NCI-H128 (cell line): ENCODE measurements at regions not wholly inside any gene's neighbourhood (a gene's known extent, or its start where the extent isn't known, plus 50 kb on each side); places are given as distances from the start of the nearest gene placed in this dataset.
"Not testable (repeated sequence)": the region's sequence is repeated elsewhere in the genome, so short reads cannot be mapped to it uniquely, and the experiment has no call there.

Experiments used
- DNase-seq: peaks from one replicate; lab custom pipeline; 2025; ENCODE audit not compliant: unreplicated experiment; lab: John Stamatoyannopoulos, UW

DNA sequence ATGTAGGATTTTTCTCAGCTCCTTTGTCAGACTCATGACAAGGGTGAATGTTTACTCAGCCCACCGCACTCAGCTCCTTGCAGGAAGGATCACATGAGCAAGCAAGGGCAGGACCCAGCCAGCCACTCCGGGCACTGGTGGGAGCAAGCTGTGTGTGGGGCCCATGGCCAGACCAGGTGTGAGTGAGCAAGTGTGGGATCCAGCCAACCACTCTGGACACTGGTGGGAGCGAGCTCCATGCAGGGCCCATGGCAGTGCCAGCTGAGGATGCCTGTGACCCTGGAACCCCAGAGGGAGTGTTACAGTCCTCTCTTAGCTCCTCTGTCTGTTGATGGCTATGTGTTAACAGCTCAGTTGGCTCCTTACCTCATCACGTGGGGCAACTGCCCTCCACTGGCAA lies 2750.6 kb downstream of the PCDH7 start:
- no peak for DNase-seq

DNA sequence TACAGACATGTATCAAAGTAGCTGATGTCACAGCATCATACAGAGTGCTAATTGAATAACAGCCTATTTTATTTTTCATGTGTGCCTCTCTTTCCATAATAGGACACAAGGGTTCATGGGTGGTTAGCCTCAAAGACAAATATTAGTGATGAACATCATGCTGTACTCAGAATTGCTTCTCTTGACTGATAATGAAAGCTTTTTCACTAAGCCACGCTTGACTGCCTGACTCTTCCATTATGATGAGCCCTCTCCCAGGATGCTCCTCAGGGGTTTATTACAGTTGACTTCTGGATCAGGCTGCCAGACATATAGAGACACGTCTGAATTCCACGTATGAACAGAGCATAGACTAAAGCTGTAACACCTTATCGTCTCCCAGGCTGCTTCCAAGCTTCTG lies 2757.5 kb downstream of the PCDH7 start:
- DNase-seq, result no peak

DNA sequence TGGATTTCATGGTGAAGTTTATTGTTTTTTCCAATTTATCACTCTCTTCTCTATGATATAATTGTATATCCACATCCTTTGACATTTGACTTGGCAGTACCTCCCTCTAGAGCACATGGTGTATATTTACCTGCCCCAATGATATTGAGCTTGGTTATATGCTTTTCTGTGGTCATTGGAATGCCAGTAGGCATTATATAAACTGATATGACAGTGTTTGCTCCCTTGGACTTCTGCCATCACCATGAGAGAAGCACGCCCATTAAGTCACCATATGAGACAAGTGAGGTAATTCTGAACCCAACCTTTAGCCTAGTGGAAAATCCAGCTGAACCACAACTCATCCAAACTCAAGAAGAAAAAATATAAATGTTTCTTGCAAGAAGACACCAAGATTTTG lies 2761.5 kb downstream of the ARAP2 start:
- DNase-seq, result no peak

DNA sequence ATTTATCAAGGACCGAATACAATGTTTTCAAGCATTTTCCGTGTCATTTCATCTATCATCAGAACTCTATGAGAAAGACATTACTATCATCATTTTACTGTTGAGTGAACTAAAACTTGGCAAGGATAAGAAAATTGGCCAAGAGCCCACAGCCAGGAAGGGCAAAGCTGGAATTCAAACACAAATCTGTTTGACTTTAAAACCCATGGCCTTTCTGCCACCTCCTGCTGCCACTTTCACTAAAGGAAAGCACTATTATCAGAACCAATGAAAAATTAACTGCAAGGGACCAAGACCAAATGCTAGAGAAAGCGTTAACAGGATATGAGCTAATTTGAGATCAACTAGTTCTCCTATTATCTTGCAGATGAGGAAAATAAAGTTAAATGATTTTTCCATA lies 2759.2 kb downstream of the ARAP2 start:
- no peak for DNase-seq

- no peak for DNase-seq
Measured at GRCh38 chr4:33493231-33493630, 2751.1 kb downstream of the ARAP2 start.

- no peak for DNase-seq
Measured at GRCh38 chr4:33494150-33494549, 2750.2 kb downstream of the ARAP2 start.

DNA sequence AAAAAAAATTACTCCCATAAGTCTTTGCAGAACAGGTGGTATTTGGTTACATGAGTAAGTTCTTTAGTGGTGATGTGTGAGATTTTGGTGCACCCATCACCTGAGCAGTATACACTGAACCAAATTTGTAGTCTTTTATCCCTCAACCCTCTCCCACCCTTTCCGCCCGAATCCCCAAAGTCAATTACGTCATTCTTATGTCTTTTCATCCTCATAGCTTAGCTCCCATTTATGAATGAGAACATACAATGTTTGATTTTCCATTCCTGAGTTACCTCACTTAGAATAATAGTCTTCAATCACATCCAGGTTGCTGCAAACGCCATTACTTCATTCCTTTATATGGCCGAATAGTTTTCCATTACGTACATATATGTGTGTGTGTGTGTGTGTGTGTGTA lies 2742.7 kb downstream of the ARAP2 start:
- not testable (repeated sequence) for DNase-seq

DNA sequence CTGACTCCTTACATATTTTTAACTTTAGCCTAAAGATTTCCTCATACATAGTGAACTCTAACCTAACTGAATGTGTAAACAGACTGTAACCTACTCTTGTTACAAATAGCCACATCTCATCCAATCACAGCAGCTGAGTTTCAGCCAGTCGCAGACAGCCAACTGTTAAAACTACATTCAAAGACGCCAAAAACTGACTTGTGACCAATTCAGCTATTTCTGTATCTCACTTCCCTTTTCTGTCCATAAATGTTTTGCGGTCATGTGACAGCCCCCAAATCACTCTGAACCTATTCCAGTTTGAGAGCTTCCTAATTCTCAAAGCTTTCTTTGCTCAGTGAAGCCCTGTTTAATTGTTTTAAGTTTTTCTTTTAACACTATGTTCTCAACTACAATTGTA lies 2731.9 kb downstream of the ARAP2 start:
- no peak for DNase-seq

GRCh38 chr4:33518856-33519255 lies 2725.5 kb downstream of the ARAP2 start:
- DNase-seq, result no peak

DNA sequence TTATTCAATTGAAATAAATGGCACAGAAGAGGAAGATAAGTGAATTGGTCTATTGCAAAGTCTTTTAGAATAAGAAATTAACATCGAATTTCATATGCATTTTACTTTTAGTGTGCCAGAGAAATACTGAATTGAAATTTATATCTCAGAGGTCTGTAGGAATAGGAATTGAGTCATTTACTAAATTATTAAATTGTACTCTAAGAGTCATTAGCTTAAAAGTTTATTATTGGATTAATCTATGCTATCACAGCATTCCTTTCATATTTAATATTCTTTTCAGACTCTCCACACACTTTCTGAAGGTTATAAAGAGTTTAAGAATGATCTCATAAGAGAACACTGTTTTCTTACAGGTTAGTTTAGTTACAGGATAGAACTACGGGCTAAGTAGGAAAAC lies 2711.5 kb downstream of the ARAP2 start:
- DNase-seq, result no peak

DNA sequence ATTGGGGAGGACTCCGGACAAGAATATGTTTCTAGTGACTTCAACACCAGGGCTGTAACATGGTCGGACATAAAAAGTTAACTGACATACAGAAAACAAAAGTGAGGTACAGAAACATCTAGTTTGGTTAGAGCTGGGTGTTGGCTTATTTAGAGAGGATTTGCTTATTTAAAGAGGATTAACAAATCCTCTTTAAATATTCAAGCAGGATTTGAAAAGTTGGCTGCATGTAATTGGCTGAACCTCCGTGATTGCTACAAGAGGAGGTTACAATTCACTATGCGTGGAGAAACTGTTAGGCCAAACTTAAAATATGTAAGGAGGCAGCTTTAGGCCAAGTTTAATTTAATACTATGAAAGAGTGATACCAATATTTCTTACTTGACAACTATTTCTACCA lies 2707.4 kb downstream of the ARAP2 start:
- DNase-seq, result no peak

DNA sequence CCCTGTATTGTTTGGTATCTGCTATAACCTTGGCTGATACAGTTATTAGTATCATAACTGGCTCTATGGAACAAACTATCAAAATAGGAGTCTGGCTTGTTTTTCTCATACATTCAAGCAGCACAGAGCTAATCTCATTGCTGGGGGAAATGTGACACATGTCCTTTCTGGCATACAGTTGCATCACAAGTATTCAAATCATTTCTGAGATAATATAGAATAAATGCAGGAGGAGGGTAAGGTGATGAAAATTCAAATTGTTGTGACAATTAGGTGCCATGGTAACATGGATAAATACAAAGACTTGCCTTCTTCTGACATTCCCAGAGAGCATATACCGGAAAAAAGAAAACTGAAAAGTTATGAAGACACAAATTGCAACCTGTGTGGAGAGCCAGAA lies 2706.8 kb downstream of the ARAP2 start:
- DNase-seq, result no peak

DNA sequence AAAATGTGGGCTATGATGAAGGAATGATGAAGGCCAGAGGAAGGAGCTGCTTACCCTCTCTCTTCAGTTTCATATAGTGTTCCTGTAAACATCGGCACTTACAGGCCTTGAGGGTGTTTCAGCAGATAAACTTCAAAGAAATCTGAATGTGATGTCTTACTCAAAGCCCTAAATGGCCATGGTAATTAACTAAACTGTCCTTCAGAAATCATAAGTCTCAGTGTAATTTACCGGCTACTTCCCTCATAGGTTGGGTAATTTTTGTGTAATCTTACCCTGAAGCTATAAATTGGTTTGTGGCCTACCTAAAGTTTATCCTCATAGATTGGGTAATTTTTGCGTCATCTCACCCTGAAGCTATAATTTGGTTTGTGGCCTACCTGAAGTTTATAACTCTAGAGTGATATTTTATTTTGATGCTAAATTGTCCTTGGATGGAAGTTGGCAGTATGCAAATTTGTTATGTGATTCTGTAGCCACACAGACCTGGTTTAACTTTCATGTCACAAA lies 2700.3 kb downstream of the ARAP2 start:
- DNase-seq, result no peak

DNA sequence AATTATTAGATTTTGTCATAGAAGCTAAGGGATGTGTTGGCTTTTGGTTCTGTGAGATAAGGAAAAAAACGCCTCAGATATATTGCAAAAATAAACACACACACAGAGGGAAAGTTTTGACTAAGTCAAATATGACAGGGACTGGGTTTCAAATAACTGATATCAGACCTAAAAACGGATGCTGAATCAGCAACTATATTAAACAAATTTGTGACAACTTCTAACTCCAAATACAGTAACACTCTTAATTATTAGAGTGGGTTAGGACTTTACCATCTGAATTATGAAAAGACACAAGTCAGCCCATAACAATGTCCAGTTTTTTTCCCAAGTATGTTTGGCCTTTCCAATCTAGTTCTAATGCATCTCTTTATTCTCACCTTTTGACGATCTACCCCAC lies 2693.1 kb downstream of the ARAP2 start:
- DNase-seq, result no peak

DNA sequence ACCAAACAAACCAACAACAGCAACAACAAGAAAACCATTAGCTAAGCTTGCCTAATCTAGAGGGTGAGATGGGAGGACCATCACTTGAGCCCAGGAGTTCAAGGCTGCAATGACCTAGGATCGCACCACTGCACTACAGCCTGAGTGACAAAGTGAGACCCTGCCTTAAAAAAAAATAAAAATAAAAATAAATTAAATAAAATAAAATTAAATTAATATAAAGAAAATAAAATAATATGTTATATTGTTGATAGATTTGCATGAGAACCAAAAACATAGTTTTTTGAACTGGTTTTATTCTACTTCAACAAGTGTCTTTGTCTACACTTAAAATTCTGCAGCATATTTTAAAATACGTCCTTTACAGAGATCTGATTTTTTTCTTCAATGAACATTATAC lies 2683.1 kb downstream of the ARAP2 start:
- no peak for DNase-seq

GRCh38 chr4:33566649-33567048 lies 2677.7 kb downstream of the ARAP2 start:
- DNase-seq, result no peak

GRCh38 chr4:33577791-33578190 lies 2666.5 kb downstream of the ARAP2 start:
- DNase-seq, result no peak

GRCh38 chr4:33579951-33580350 lies 2664.4 kb downstream of the ARAP2 start:
- no peak for DNase-seq

DNA sequence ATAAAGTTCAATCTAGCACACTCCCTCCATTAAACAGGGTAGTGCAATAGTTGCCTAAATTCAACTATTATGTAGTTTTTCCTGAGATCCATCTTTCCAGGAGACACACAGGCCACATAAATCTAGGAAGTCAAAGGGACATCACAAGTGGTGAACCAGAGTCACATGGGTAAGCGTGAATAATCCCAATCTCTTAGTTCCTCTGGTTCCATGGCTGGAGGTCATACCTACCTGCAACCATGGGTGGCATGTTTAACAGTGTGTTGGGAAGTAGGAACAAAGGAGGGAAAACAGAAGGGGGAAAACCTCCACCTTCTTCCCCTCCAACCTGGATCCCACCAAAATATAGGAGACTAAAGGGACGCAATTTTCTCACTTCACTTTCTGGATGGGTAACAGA lies 2651.6 kb downstream of the ARAP2 start:
- no peak for DNase-seq

DNA sequence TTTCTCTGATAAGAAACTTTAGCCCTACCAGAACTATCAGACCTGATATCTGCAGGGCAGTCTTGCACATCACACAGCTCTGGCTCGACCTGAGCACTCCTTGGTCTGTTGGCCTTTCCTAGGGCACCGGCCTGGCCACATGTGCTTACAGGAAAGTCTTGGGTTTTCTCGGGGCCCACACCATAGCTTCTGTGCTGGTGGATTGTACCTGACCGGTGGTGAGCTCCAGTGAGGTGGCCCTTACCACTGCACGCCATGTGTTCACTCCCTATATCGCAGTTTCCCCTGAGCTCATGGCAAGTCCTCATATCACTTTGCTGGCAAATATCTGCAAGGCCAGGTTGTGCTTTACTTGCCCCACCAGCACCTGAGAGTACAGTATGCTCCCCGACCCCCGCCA lies 2637.4 kb downstream of the ARAP2 start:
- no peak for DNase-seq

- DNase-seq, result no peak
Measured at GRCh38 chr4:33616121-33616520, 2628.2 kb downstream of the ARAP2 start.

DNA sequence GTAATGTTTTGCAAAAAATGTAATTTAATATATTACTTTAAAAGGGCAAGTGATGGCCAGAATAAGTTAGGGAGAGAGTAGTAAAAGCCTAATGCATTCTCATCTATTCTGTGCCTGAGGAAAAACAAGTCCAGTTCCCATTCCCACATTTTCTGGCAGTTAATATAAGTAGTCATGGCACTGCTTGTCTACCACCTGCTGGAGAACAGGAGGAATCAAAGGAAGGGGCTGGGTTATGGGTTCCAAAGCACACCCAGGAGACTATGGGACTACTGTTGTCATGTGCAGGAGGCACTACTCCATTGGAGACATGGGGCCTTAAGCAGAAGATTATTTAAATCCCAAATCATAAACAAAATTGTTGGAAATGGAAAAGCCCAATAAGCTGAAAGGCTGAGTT lies 2618.6 kb downstream of the ARAP2 start:
- DNase-seq, result no peak

GRCh38 chr4:33626221-33626620 lies 2618.1 kb downstream of the ARAP2 start:
- no peak for DNase-seq

DNA sequence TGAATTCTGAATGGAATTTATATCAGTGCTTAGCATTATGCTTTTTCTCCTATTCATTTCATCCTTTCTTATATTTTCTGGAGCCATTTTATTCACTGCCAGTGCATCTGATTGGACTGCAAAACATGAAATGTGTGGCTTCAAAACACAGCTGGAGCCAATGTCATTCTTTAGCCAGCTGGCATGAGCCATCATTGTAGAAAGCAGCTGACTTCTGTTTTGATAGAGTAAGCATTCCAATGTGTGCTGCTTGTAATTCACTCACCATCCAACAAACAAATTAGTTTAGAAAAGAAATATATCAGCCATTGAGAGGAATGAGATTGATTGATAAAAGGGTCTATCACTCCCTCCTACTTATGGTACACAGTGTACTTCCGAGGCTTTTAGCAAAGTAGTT lies 2616.0 kb downstream of the ARAP2 start:
- no peak for DNase-seq
